HG02678 (cell line): ENCODE measurements at regions not wholly inside any gene's neighbourhood (a gene's known extent, or its start where the extent isn't known, plus 50 kb on each side); places are given as distances from the start of the nearest gene placed in this dataset.

Source experiments
- ATAC-seq: cut with Tn5 transposase; IDR thresholded peaks from one replicate; pipeline ENCODE4 v1.9.1; 2021; ENCODE audit warnings: mild to moderate bottlenecking, moderate library complexity; ENCODE audit not compliant: unreplicated experiment

GRCh38 chr5:98463676-98464075 is 309.8 kb upstream of the RGMB start:
- ATAC-seq: no peak

GRCh38 chr5:98464737-98465330 is 308.6 kb upstream of the RGMB start:
- ATAC-seq: peak; percentile 79

- no peak for ATAC-seq
Measured at GRCh38 chr5:98468188-98468869, 305.1 kb upstream of the RGMB start.

GRCh38 chr5:98470747-98471146 is 302.7 kb upstream of the RGMB start:
- no peak for ATAC-seq

- no peak for ATAC-seq
Measured at GRCh38 chr5:98471458-98471857, 302.0 kb upstream of the RGMB start.

GRCh38 chr5:98474216-98474615 is 299.2 kb upstream of the RGMB start:
- ATAC-seq: no peak

GRCh38 chr5:98474782-98475181 is 298.7 kb upstream of the RGMB start:
- ATAC-seq: no peak

GRCh38 chr5:98482321-98483300 is 290.9 kb upstream of the RGMB start:
- ATAC-seq: no peak

GRCh38 chr5:98483301-98483685 is 290.2 kb upstream of the RGMB start:
- no peak for ATAC-seq

GRCh38 chr5:98489021-98489420 is 284.4 kb upstream of the RGMB start:
- ATAC-seq: no peak

GRCh38 chr5:98490348-98490747 is 283.1 kb upstream of the RGMB start:
- ATAC-seq: no peak

- no peak for ATAC-seq
Measured at GRCh38 chr5:98492258-98492657, 281.2 kb upstream of the RGMB start.

- ATAC-seq: no peak
Measured at GRCh38 chr5:98497418-98497817, 276.0 kb upstream of the RGMB start.

GRCh38 chr5:98498028-98498427 is 275.4 kb upstream of the RGMB start:
- ATAC-seq: no peak

- no peak for ATAC-seq
Measured at GRCh38 chr5:98499892-98500291, 273.6 kb upstream of the RGMB start.

GRCh38 chr5:98500811-98501210 is 272.7 kb upstream of the RGMB start:
- ATAC-seq: no peak

- ATAC-seq: no peak
Measured at GRCh38 chr5:98503616-98504015, 269.8 kb upstream of the RGMB start.

- ATAC-seq: no peak
Measured at GRCh38 chr5:98504505-98504904, 269.0 kb upstream of the RGMB start.

GRCh38 chr5:98510143-98510985 is 263.1 kb upstream of the RGMB start:
- ATAC-seq: no peak

GRCh38 chr5:98513380-98513779 is 260.1 kb upstream of the RGMB start:
- no peak for ATAC-seq

GRCh38 chr5:98514215-98514614 is 259.2 kb upstream of the RGMB start:
- ATAC-seq: no peak
